ENCODE measurements at regions not wholly inside any gene's neighbourhood (a gene's known extent, or its start where the extent isn't known, plus 50 kb on each side); places are given as distances from the start of the nearest gene placed in this dataset.

- intact Hi-C loops (cut with DNase I), result no loop called here
These were observed 158.7 kb downstream of the RAB38 start for GRCh38 chr11:88016392-88017170.

GRCh38 chr11:88015170-88015569, 160.1 kb downstream of the RAB38 start:
- Histone ChIP-seq H3K9me3 (no peaks in the 10 kb centered on the region), H3K27me3 (no peaks in the 10 kb centered on the region), H3K36me3 (no peaks in the 10 kb centered on the region), H3K27ac (no peak overlapping the region), H3K4me1 (no peaks in the 10 kb centered on the region), H3K4me3 (replicated peaks in 1 of 3) (no peak overlapping the region)
- DNase-seq, result no peak
- 65 to 76% methylated on average over 2 of the region's 2 CpGs for WGBS, 2 donors
- TF ChIP-seq CTCF (IDR thresholded peaks at IDR 0.05) (no peak), POLR2A (IDR thresholded peaks at IDR 0.05) (no peak)
- intact Hi-C loops (cut with DNase I), result no loop called here

More at GRCh38 chr11:88016392-88017170, 158.7 kb downstream of the RAB38 start:
- no peaks in the 10 kb centered on the region for H3K4me1 ChIP-seq
- no peaks in the 10 kb centered on the region for H3K27me3 ChIP-seq
- no peak overlapping the region for H3K27ac ChIP-seq
- DNase-seq, result peak; percentile 71 to 77
- H3K4me3 ChIP-seq (replicated peaks in 1 of 3), result no peak overlapping the region
- H3K36me3 ChIP-seq, result no peaks in the 10 kb centered on the region
- TF ChIP-seq POLR2A (IDR thresholded peaks at IDR 0.05), result no peak
- TF ChIP-seq CTCF (IDR thresholded peaks at IDR 0.05), result peak in 5 of 6 experiments; percentile 38 to 80 (median 68)
- 34 to 37% methylated on average over 3 of the region's 3 CpGs for WGBS, 2 donors
- H3K9me3 ChIP-seq, result no peaks in the 10 kb centered on the region

GRCh38 chr11:88013508-88014065, 161.7 kb downstream of the RAB38 start:
- no peak overlapping the region for H3K4me3 ChIP-seq (replicated peaks in 1 of 3)
- no peaks in the 10 kb centered on the region for H3K4me1 ChIP-seq
- H3K27me3 ChIP-seq, result no peaks in the 10 kb centered on the region
- no peak for DNase-seq
- 75 to 93% methylated on average over 3 of the region's 3 CpGs for WGBS, 2 donors
- no peaks in the 10 kb centered on the region for H3K36me3 ChIP-seq
- H3K27ac ChIP-seq, result no peak overlapping the region
- no peak for TF ChIP-seq POLR2A (IDR thresholded peaks at IDR 0.05)
- TF ChIP-seq CTCF (IDR thresholded peaks at IDR 0.05), result no peak
- H3K9me3 ChIP-seq, result no peaks in the 10 kb centered on the region
- intact Hi-C loops (cut with DNase I), result no loop called here

- intact Hi-C loops (cut with DNase I), result no loop called here
- WGBS, 2 donors, result 82 to 83% methylated on average over 1 of the region's 1 CpG
- H3K27me3 ChIP-seq, result no peaks in the 10 kb centered on the region
These were observed 162.8 kb downstream of the RAB38 start for GRCh38 chr11:88012456-88012855.

More at GRCh38 chr11:88012456-88012855, 162.8 kb downstream of the RAB38 start:
- DNase-seq, result no peak
- Histone ChIP-seq H3K4me3 (replicated peaks in 1 of 3) (no peak overlapping the region), H3K27ac (no peak overlapping the region), H3K9me3 (no peaks in the 10 kb centered on the region), H3K4me1 (no peaks in the 10 kb centered on the region), H3K36me3 (no peaks in the 10 kb centered on the region)
- TF ChIP-seq POLR2A (IDR thresholded peaks at IDR 0.05), result no peak
- TF ChIP-seq CTCF (IDR thresholded peaks at IDR 0.05), result no peak
